GM18502 (cell line): ENCODE measurements at regions not wholly inside any gene's neighbourhood (a gene's known extent, or its start where the extent isn't known, plus 50 kb on each side); places are given as distances from the start of the nearest gene placed in this dataset.
"Not testable (repeated sequence)": the region's sequence is repeated elsewhere in the genome, so short reads cannot be mapped to it uniquely, and the experiment has no call there.

ENCODE experiments used
- ATAC-seq: cut with Tn5 transposase; IDR thresholded peaks from one replicate; pipeline ENCODE4 v1.9.1; 2021; ENCODE audit warnings: mild to moderate bottlenecking; ENCODE audit not compliant: unreplicated experiment, poor library complexity

DNA sequence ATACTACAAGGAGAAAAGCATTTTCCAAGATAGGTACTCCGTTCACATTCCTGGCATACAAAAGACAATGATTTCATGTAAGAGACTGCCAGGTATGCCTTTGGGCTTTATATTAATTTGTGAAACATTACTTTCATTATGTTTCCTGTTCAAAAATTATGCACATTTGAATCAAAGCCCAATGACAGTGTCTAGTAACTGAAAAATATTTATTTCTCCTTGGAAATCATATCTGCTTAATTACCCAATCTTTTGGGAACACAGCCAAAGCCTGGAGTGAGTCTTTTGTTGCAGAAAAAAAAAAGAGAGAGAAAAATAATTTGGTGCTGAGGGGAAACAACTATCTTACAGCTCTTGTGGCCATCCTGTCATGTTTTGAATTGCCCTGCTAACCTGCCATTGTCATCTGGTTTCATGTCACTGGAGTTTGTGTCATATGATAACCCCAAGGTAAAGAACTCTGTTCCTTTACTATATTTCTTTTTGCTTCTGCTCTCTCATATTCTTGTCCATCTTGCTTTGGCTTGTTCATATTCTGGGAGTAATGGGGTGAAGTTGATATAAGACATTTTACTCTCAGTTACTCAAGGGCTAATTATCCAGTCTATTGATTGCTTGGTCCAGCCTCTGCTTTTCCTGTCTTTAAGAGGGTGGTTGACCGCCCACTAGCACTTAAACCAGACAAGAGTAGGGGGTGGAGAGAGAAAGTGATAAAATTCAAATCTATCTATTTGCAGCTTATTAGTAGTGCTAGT lies 238.3 kb upstream of the NUDT12 start:
- ATAC-seq = no peak

GRCh38 chr5:103793595-103794182 lies 231.1 kb upstream of the NUDT12 start:
- no peak for ATAC-seq

DNA sequence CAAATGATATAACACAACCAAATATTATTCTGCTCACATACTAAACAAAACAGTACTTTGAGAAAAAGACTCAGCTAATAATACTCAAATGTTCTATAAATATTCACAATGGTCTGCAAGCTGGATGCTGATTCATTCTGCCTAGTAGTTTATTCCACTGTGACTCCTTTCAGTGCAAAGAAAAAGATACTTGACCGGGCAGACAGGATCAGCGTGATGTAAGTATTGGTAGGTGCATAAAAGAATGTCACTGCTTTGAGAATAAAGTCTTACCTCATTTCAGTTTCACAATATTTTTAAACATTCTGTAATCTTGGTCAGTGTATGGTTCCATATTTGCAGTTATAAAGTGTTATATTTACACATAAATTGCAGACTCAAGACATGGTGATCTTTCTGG lies 223.0 kb upstream of the NUDT12 start:
- no peak for ATAC-seq

- ATAC-seq = no peak
These were observed 221.1 kb upstream of the NUDT12 start for GRCh38 chr5:103783669-103784068.

GRCh38 chr5:103780794-103781193 lies 218.2 kb upstream of the NUDT12 start:
- no peak for ATAC-seq

DNA sequence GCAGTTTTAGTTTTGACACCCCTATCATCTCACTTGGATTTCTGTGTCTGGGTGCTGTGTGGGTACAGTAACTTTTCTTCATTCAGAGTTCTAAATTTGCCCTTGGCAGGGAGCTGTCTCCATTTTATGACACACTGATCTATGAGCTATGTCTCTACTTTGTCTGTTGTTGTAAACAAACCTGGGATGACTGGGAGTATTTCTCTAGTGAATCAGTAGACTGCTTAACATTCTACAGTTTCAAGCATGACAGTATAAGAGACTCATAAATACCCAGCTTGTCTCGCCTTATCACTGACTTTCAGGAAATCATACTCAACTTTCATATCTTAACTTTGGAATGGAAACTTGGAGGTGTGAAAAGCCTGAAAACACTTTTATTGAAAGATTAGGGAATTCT lies 212.1 kb upstream of the NUDT12 start:
- no peak for ATAC-seq

DNA sequence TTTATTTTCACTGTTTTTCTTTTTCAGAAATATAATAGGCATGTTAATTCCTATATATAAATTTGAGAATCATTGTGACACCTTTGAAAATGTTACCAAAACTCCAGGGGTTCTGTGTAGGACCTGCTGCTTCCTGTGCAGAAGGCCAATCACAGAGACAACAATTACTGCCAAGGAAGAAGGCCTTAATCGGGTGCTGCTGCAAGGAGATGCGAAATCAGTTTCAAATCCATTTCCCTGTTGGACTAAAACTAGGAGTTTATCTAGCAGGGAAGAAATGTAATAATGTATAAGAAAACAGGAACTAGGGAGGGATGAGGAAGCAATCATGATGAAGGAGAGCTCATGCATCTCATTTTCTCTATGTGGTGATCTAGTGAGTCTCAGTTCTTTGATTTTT lies 209.7 kb upstream of the NUDT12 start:
- ATAC-seq = no peak

DNA sequence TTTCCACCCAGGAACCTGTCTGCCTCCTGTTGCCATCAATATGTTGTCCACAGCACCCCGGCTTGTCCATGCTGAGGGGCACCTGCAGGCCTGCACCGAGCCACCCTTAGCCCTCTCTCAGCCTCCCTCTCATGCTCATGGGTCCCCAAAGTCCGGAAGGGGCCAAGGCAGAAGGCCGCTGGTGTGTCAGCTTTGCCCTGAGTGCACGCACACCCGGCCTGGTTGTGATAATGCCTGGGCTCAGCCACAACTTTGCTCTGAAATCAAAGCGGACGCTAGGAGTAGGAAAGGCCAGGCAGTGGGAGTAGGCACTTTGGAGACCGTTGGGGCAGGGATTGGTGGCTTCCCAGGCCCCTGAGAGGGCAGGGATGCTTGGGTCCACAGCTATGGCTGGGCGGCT lies 201.8 kb upstream of the NUDT12 start:
- no peak for ATAC-seq

GRCh38 chr5:103758996-103759395 lies 196.4 kb upstream of the NUDT12 start:
- ATAC-seq = no peak

DNA sequence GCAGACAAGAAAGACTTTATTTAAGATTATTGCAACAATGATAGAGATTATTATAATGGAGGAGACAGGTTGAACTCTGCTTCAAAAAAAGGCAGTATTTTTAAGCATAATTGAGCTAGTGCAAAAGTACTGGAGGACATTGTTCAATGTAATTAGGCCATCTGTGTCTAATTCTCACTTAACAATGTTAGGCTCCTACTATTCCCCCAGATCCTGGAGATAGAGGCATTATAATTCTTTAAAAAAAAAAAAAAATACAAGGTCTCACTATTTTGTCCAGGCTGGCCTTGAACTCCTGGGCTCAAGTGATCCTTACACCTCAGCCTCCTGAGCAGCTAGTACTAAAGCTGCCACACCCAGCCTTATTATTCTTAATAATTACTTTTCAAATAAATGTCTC lies 193.4 kb upstream of the NUDT12 start:
- no peak for ATAC-seq

DNA sequence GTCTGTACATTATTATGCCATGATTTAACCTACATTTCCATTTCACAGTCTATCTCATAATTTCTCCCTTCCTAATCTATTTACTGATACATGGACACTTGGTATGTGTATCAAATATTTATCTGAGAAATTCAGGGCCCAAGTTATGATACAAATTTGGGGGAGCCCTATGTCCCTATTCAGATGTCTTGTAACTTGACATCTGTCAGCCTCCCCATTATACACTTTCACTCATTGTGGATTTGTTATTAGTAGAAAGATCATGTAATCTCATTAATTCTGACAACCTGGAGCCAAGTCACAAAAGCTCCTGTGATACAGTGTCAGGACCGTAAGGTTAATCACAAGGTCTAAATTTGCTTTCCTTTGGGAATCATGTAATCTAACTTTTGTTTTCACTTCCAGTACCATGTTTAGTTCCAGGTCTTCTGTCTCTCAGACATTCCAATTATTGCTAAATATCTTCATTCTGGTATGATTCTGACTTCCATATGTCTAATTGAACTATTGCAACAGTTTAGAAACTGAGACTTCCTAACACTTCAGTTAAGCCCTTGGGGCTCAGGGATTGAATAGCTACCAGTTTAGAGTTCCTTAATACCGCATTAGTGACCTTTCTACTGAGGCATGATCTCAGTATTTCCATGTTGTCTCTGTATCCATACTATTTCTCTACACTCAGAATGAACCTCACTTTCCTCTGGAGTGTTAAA lies 182.9 kb upstream of the NUDT12 start:
- no peak for ATAC-seq

- no peak for ATAC-seq
These were observed 181.6 kb upstream of the NUDT12 start for GRCh38 chr5:103744159-103744558.

DNA sequence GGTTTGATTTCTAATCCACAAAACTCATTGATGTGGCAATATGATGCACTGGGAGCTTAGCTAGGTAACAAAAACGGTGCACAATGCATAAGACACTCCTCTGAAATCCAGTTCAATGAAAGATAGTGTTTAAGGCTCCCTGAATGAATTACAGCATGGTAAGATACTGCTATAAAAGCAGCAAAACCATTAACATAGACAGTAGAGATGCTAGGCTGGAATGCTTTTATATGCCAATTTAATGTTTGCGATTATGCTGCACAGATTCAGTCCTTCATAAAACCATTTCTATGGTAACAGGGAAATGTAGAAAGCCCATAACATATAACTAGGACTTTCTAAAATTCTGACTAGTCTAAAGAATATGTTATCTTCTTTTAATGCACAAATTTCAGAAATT lies 180.8 kb upstream of the NUDT12 start:
- no peak for ATAC-seq

- ATAC-seq = no peak
These were observed 179.4 kb upstream of the NUDT12 start for GRCh38 chr5:103741984-103742383.

DNA sequence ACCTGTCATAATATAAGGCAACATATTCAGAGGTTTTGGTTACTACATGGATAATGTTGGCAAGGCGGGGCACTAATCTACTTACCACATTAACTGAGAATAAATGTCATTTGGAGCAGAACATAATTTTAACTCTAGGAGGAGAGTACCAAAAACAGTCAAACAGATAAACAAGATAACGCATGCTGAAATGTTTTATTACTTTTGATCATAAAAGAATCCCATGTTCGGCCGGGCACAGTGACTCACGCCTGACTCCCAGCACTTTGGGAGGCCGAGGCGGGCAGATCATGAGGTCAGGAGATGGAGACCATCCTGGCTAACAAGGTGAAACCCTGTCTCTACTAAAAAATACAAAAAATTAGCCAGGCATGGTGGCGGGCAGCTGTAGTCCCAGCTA lies 173.8 kb upstream of the NUDT12 start:
- not testable (repeated sequence) for ATAC-seq

- ATAC-seq = no peak
These were observed 161.7 kb upstream of the NUDT12 start for GRCh38 chr5:103724271-103724670.

- ATAC-seq = no peak
These were observed 158.6 kb upstream of the NUDT12 start for GRCh38 chr5:103721183-103721582.

GRCh38 chr5:103718108-103718507 lies 155.5 kb upstream of the NUDT12 start:
- no peak for ATAC-seq

- ATAC-seq = no peak
These were observed 146.0 kb upstream of the NUDT12 start for GRCh38 chr5:103708601-103709000.

DNA sequence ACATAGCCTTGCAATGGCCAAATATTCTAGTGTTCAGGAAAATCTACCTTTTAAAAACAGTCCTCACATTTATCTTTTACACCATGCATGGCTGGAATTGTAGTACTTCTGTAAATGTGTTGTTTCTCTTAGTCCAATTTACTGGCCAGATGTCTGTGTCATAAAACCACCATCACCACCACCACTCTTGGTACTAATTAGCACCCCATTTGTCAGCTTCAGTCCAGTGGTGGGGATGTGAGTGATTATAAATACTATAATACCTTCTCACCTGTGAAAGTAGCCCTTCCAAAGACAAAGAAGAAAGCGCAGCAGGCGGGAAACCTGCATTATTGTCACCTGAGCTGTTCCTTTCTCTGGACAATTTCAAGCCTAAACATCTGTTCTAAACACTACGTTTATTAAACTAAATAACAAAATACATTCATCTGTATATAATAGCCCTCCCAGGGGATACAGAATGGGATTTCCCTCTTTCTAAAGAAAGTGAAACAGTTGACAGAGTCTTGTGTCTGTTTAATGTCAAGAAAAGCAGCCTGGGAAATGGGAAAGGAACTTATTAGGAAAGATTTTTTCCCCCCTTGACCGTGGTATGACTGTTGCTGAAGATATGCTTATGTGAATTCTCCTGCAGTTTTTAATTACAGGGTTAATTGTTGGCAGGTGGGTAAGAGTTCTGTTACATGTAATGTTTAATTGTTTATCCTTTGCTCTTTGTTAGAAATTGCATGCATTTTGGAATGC lies 144.5 kb upstream of the NUDT12 start:
- no peak for ATAC-seq

DNA sequence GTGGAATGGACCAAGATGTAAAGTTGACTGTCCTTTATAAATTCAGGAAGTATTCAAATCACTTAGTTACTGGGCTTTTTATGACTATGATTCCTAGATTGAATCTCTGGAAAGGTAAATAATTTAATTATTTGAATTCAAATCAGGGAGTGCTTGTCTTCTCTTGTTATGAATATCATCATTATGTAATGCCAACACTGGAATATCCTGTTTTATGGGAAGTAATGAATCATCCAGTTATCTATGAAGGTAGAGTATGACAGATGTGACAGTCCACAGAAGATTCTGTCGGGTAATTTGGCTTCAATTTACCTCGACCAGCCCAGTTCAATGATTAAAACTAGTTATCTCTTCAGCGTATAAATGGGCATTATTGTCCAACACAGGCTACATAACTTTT lies 141.0 kb upstream of the NUDT12 start:
- no peak for ATAC-seq
